ENCODE measurements at regions not wholly inside any gene's neighbourhood (a gene's known extent, or its start where the extent isn't known, plus 50 kb on each side); places are given as distances from the start of the nearest gene placed in this dataset.
"Not testable (repeated sequence)": the region's sequence is repeated elsewhere in the genome, so short reads cannot be mapped to it uniquely, and the experiment has no call there.

GRCh38 chr1:102463328-102463727, 466.6 kb upstream of the OLFM3 start:
- no peak overlapping the region for H2BK15ac ChIP-seq (ENCODE audit: low read depth, low read length)
- no peak overlapping the region for H3K4me3 ChIP-seq (ENCODE audit: insufficient read depth, low read depth, low read length)
- no peaks in the 10 kb centered on the region for H3K36me3 ChIP-seq (ENCODE audit: control insufficient read depth, insufficient read depth, low read length)
- no peaks in the 10 kb centered on the region for H4K20me1 ChIP-seq (ENCODE audit: insufficient read depth, low read length)
- no peak overlapping the region for H3K56ac ChIP-seq (ENCODE audit: extremely low read depth, insufficient read depth, low read length)
- no peak overlapping the region for H4K5ac ChIP-seq (ENCODE audit: low read depth, low read length)
- H3K4me1 ChIP-seq (ENCODE audit: control insufficient read depth, insufficient read depth, low read length): no peaks in the 10 kb centered on the region
- no peak overlapping the region for H2BK5ac ChIP-seq (ENCODE audit: low read depth, low read length, poor library complexity, severe bottlenecking)
- peaks cover 2% of the 10 kb centered on the region; the same call in 1 of the 2 replicates for H3K9me3 ChIP-seq (ENCODE audit: control insufficient read depth, insufficient read depth, low read length)
- no peak overlapping the region for H3K9ac ChIP-seq (ENCODE audit: low read depth, low read length)
- no CpG with 5 or more reads among the region's 2 CpGs for WGBS, 2 experiments (ENCODE audit: extremely low coverage in 2 of 2, insufficient read length in 1 of 2)
- TF ChIP-seq FOS (IDR thresholded peaks at IDR 0.05; ENCODE audit: low read depth, low read length) (no peak), BHLHE40 (IDR thresholded peaks at IDR 0.05; ENCODE audit: low read depth, low read length) (no peak), MAFK (IDR thresholded peaks at IDR 0.05; ENCODE audit: low read depth, low read length) (no peak), RFX5 (IDR thresholded peaks at IDR 0.05; ENCODE audit: low read depth, low read length) (no peak), ELK1 (IDR thresholded peaks at IDR 0.05; ENCODE audit: borderline replicate concordance, low read depth, low read length) (no peak), RCOR1 (IDR thresholded peaks at IDR 0.05; ENCODE audit: insufficient replicate concordance, low read length) (no peak), SMC3 (IDR thresholded peaks at IDR 0.05; ENCODE audit: low read depth, low read length) (no peak), NFE2L2 (IDR thresholded peaks at IDR 0.05; ENCODE audit: low read depth, low read length) (no peak), POLR2A (IDR thresholded peaks at IDR 0.05; ENCODE audit: low read depth, low read length) (no peak)
- no peak overlapping the region for H2BK20ac ChIP-seq (ENCODE audit: low read depth, low read length)
- H3K9me1 ChIP-seq (ENCODE audit: insufficient read depth, low read length): no peaks in the 10 kb centered on the region
- dilution Hi-C loops (cut with HindIII; ENCODE audit: low sequenced_read_pairs, unreplicated experiment) (no loop called here), in situ Hi-C loops (cut with MboI; ENCODE audit: low sequenced_read_pairs) (no loop called here), intact Hi-C loops (cut with micrococcal nuclease) (no loop called here)
- no peaks in the 10 kb centered on the region for H3K79me1 ChIP-seq (ENCODE audit: low read depth in 1 of 2, low read length in 2 of 2)
- no peak overlapping the region for H2BK120ac ChIP-seq (ENCODE audit: low read depth, low read length)
- DNase-seq (no peak), ATAC-seq (ENCODE audit: low read depth) (no peak)
- H3K18ac ChIP-seq (ENCODE audit: low read depth, low read length): no peak overlapping the region
- no peak overlapping the region for H3K4me2 ChIP-seq (ENCODE audit: low read depth, low read length)
- no peak overlapping the region for H4K91ac ChIP-seq (ENCODE audit: insufficient read depth, low read depth, low read length)
- H2AK9ac ChIP-seq (replicated peaks; ENCODE audit: low read depth, low read length, poor library complexity): no peak overlapping the region
- H4K8ac ChIP-seq (ENCODE audit: low read depth in 2 of 2, low read length in 2 of 2): no peak overlapping the region
- no peak overlapping the region for H2AK5ac ChIP-seq (ENCODE audit: low read depth, low read length)
- no TSS peak for BruUV-seq (replicated peaks)
- ChIA-PET CTCF (no interaction called here), POLR2A (ENCODE audit: unreplicated experiment) (no interaction called here)
- no peak overlapping the region for H3K4ac ChIP-seq (ENCODE audit: low read depth, low read length)
- no peak overlapping the region for H3K14ac ChIP-seq (replicated peaks; ENCODE audit: low read depth, low read length)
- no peak overlapping the region for H2AFZ ChIP-seq (replicated peaks; ENCODE audit: low read length, poor library complexity)
- no peak overlapping the region for H3K23ac ChIP-seq (ENCODE audit: low read depth, low read length)
- no peaks in the 10 kb centered on the region for H3K27me3 ChIP-seq (ENCODE audit: control insufficient read depth, insufficient read depth, low read length)
- H3K27ac ChIP-seq (ENCODE audit: insufficient read depth, low read length): no peak overlapping the region

- H3K4ac ChIP-seq (ENCODE audit: low read depth, low read length); intact Hi-C loops (cut with micrococcal nuclease): not testable (repeated sequence)
- 100% methylated on average over 2 of the region's 9 CpGs; no CpG with 5 or more reads in 1 of the 2 experiments for WGBS, 2 experiments (ENCODE audit: extremely low coverage in 2 of 2, insufficient read length in 1 of 2)
Measured at GRCh38 chr1:102442317-102442716, 445.6 kb upstream of the OLFM3 start.

More at GRCh38 chr1:102442317-102442716, 445.6 kb upstream of the OLFM3 start:
- H3K4me3 ChIP-seq (ENCODE audit: insufficient read depth, low read depth, low read length); ATAC-seq (ENCODE audit: low read depth); dilution Hi-C loops (cut with HindIII; ENCODE audit: low sequenced_read_pairs, unreplicated experiment); H3K9ac ChIP-seq (ENCODE audit: low read depth, low read length); H3K4me2 ChIP-seq (ENCODE audit: low read depth, low read length); BruUV-seq (replicated peaks); H3K36me3 ChIP-seq (ENCODE audit: control insufficient read depth, insufficient read depth, low read length); H3K79me1 ChIP-seq (ENCODE audit: low read depth in 1 of 2, low read length in 2 of 2); DNase-seq; H3K56ac ChIP-seq (ENCODE audit: extremely low read depth, insufficient read depth, low read length); H4K20me1 ChIP-seq (ENCODE audit: insufficient read depth, low read length); H2BK15ac ChIP-seq (ENCODE audit: low read depth, low read length); H3K23ac ChIP-seq (ENCODE audit: low read depth, low read length); H2AFZ ChIP-seq (replicated peaks; ENCODE audit: low read length, poor library complexity); CTCF ChIA-PET; H4K91ac ChIP-seq (ENCODE audit: insufficient read depth, low read depth, low read length); H3K9me1 ChIP-seq (ENCODE audit: insufficient read depth, low read length); H2BK20ac ChIP-seq (ENCODE audit: low read depth, low read length); H3K14ac ChIP-seq (replicated peaks; ENCODE audit: low read depth, low read length); H2AK5ac ChIP-seq (ENCODE audit: low read depth, low read length); POLR2A ChIA-PET (ENCODE audit: unreplicated experiment); H4K8ac ChIP-seq (ENCODE audit: low read depth in 2 of 2, low read length in 2 of 2); H2BK120ac ChIP-seq (ENCODE audit: low read depth, low read length); H2AK9ac ChIP-seq (replicated peaks; ENCODE audit: low read depth, low read length, poor library complexity); H3K4me1 ChIP-seq (ENCODE audit: control insufficient read depth, insufficient read depth, low read length); H3K27me3 ChIP-seq (ENCODE audit: control insufficient read depth, insufficient read depth, low read length); H3K9me3 ChIP-seq (ENCODE audit: control insufficient read depth, insufficient read depth, low read length); H3K18ac ChIP-seq (ENCODE audit: low read depth, low read length); H3K27ac ChIP-seq (ENCODE audit: insufficient read depth, low read length); H4K5ac ChIP-seq (ENCODE audit: low read depth, low read length); H2BK5ac ChIP-seq (ENCODE audit: low read depth, low read length, poor library complexity, severe bottlenecking); in situ Hi-C loops (cut with MboI; ENCODE audit: low sequenced_read_pairs): not testable (repeated sequence)
